HG03457 (cell line): ENCODE measurements at regions not wholly inside any gene's neighbourhood (a gene's known extent, or its start where the extent isn't known, plus 50 kb on each side); places are given as distances from the start of the nearest gene placed in this dataset.
A peak's percentile ranks its signal among the peaks of the same experiment; 100 is the strongest.

Source experiments
- ATAC-seq: cut with Tn5 transposase; IDR thresholded peaks from one replicate; pipeline ENCODE4 v1.9.1; 2021; ENCODE audit warnings: moderate number of reproducible peaks; ENCODE audit not compliant: unreplicated experiment

DNA sequence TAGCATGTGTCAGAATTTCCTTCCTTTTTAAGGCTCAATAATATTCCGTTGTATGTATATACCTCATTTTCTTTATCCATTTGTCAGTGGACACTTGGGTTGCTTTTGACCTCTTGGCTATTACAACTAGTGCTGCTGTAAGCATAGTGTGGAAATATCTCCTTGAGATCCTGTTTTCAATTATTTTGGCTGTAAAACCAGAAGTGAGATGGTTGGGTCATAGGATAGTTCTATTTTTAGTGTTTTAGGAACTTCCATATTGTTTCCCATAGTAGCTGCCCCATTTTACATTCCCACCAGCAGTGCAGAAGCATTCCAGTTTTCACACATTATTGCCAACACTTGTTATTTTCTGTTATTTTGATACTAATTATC lies 70.4 kb upstream of the C15orf39 start:
- ATAC-seq: peak; percentile 21

DNA sequence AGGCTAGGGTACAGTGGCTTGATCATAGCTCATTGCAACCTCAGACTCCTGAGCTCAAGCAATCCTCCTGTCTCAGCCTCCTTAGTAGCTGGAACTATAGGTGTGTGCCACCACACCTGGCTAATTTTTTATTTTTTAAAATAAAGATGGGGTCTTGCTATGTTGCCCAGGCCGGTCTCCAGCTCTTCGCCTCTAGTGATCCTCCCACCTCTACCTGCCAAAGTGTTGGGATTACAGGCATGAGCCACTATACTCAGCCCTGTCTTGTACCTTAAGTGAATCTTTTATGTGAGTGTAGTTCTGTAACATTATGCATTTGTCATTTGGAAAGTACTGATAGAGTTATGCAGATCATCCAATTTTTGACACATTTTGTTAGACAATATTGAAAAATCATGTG lies 66.9 kb upstream of the C15orf39 start:
- no peak for ATAC-seq

DNA sequence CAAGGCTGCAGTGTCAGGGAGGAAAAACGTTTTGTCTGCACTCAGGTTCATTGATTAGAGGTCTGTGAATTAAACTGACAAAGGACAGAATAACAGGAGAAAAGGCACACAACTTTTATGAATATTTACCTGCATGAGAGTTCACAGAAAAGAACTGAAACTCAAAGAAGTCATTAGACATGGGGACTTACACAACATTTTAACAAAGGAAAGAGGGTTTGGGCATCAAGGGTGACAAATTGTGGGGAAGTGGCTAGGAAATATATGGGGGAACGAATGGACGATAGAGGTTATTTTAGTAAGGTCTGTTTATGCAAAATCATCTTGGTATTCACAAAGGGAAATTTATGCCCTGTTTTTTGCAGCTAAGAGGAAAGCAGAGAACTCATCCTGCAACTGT lies 65.6 kb upstream of the C15orf39 start:
- ATAC-seq: no peak

DNA sequence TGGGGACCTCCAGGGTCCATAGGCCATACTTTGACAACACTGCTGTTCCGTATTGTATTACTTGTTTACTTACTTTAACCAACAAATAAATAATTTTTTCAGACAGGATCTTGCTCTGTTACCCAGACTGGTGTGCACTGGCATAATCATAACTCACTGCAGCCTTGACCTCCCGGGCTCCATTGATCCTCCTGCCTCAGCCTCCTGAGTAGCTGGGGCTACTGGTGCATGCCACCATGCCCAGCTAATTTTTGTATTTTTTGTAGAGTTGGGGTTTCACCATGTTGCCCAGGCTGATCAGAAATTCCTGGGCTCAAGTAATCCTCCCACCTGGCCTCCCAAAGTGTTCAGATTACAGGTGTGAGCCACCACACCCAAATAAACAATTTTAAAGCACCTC lies 64.9 kb upstream of the C15orf39 start:
- no peak for ATAC-seq

DNA sequence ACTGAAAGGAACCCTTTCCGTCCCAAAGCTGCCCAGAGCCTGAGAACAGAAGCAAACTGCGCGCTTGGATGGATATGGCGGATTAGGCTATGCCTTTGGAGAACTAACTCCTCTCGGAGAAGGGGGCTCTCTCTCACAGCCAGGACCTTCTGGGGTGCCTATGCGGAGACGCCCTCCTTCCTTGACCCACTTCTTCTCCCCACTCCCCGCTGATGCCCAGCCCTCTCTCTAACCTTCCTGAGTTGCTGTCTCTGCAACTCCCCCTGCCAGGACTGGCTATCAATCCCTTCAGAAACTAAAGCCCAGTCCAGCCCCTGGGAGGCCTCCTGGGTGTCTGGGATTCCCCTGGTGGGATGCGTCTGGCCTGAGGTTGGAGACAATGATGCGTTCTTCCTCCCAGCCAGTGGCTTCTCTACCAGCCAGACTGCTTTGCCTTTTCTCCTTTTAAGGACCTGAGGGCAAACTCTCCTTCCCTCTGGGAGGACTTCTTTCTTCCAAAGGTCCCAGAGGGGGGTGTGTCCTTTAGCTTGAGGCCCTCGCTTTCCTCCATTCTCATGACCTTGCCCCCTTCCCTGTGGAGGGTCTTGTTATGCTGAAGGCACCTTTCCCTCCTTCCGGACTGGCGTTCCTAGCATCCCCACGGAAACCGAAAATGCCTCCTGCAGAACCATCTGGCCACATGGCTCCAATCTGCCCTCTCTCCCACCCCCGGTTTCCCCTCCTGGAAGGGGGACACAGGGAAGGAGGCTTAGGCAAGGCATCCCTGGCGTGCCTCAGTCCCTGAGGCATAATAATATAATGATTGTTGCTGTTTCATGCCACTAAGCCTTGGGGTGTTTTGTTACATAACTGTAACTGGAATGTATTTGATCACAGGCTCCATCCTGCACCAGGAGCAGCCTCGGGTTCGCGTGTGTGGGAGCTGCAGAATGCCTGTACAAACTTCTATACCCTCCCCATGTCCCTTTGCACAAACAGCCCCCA lies 63.4 kb upstream of the C15orf39 start:
- ATAC-seq: no peak

DNA sequence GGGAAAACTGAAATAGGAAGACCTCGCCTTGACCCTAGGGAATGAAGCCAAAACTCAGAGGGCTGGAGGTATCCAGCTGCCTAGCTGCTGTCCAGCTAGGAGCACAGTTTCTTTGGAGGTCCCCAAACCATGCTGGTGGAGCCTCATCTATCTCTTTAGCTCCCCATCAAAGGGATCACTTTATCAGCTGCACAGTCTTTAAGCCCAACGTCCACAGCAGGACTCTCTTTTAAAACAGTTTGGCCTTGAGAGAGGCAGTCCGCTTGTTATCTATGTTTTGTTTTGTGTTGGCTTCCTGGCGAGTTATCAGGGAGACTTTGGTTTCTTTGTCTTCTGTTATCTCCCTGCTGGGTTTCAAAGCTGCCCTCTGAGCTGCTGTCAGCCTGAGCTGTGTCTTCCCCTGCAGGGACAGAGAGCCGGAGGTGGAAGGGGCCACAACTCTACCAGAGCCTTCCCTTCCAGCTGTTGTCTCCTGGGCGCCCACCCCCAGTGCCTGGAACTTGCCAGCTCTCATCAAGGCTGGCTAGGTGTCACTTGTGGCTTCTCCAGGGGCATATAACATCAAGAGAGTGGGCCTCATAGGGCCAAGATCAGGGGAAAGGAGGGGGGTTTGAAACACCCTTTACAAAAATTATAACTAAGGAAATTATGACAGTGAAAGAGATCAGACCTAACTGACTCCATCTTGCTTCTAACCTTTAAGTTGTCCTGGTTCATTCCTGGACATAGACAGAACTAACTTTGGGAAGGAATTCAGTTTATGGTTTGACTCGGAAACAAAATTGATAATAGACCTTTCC lies 61.4 kb upstream of the C15orf39 start:
- ATAC-seq: no peak

DNA sequence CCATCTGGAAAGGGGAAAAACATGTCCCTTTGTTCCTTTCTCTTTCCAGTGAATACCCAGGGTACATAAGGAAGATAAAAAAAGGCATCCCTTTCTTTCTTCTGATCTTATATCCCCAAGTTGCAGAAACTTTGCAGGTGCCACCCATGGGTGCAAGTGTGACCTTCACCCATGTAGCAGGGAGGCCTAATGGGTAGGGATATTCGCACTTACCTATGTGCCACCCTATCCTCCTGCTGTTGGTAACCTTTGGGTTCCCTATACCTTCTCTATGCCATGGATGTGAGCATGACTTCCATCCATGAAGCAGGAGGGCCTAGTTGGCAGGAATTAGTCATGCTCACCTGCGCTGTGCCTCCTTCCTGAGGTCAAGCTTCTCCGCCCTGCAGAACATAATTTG lies 59.2 kb upstream of the C15orf39 start:
- ATAC-seq: no peak

DNA sequence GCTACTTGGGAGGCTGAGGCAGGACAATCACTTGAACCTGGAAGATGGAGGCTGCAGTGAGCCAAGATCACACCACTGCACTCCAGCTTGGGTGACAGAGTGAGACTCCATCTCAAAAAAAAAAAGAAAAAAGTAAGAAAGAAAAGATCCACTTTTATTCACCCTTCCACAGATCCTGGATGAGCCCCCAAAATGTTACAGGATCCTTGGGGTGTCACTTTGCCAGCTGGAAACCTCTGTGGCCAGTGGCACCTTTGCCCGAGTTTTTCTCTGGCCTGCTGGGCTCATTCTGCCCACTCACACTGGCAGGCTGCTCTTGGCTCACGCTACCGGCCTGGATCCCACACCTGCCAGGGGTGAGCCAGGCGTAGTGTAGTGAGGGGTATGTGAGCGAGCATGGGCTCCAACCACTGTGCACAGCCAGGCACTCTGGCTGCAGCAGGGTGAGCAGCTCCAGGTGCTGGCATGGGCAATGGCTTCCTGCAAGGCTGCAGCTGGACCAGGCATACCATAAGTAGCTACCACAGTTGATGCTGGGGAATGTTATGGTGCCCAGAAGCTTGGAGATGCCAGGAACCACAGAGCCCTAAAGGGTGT lies 57.8 kb upstream of the C15orf39 start:
- ATAC-seq: no peak

DNA sequence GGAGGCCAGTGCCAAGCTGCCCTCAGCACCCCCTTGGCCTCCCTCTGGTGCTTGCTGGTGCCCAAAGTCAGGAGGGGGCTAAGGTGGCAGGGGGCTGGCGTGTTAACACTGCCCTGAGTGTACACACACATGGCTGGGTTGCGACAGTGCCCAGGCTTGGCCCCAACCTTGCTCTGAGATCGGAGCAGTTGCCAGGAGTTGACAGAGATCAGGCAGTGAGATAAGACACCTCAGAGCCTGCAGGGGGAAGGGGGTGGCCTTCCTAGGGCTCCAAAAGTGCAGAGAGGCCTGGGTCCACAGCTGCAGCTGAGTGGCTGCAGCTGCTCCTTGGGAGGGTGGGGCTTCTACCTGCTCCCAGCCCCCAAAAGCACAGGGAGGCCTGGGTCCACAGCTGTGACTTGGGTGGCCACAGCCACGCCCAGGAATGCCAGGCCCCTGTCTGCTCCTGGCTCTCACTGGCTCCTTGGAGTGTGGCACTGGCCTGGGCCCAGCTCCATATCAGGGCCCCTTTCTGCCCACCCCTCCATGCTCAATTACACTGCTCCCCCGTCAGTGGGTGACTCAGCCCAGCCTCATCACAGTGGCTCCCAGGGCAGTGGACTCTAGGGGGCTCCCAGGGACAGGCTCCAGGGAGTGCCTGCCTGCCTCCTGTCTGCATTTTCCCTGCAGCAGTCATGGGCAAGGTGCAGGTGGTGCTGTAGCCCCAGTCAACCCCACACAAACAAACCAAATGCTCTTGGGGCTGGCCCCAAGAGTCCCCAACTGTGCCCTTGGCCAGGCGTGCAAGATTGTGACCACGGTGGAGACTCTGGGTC lies 56.4 kb upstream of the C15orf39 start:
- no peak for ATAC-seq

DNA sequence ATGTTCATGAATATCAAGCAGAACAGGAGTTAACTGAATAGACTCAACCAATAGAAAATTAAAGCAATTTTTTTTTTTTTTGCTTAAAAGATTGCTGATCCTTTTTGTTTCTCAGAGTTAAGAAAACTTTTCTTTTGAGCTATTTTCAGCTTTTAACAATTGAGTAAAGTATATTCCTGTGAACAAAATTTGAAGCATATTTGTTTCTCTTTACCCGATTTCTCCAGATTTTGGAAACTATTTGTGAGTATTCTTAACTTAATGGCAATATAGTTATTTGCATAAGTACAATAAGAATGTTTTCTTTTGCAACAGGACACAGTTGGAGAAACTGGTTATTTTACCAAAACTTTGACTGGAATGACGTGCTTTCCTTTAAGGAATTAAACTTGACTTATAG lies 53.4 kb upstream of the C15orf39 start:
- no peak for ATAC-seq

DNA sequence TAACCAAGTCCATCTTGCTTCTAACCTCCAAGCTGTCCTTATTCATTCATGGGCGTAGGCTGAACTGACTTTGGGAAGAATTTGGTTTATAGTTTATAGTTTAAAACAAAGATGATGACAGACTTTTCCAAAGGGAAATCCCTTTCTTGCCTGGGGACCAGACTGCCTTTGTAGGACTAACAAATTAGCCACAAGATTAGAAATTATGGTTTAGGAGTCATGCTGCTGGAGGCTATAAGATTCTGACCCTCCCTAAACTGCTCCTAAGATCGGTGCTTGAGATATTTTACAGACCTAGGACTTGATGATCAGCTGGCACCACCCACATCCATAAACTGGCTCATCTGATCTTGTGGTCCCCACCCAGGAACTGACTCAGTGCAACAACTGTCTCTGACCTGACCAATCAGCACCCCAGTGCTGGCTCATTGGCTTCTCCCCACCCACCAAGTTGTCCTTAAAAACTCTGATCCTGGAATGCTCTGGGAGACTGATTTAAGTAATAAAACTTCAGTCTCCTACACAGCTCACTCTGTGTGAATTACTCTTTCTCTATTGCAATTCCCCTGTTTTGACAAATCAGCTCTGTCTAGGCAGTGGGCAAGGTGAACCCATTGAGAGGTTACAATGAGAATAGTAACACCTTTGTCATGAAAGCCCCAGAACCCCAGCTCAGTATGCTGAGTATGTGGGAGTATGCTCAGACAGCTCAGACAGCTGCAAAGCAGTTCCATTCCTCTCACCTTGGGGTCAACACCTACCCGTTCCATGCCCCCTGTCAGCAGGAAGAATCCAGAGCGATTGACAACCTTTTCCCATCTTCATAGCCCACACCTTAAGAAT lies 51.6 kb upstream of the C15orf39 start:
- ATAC-seq: no peak

DNA sequence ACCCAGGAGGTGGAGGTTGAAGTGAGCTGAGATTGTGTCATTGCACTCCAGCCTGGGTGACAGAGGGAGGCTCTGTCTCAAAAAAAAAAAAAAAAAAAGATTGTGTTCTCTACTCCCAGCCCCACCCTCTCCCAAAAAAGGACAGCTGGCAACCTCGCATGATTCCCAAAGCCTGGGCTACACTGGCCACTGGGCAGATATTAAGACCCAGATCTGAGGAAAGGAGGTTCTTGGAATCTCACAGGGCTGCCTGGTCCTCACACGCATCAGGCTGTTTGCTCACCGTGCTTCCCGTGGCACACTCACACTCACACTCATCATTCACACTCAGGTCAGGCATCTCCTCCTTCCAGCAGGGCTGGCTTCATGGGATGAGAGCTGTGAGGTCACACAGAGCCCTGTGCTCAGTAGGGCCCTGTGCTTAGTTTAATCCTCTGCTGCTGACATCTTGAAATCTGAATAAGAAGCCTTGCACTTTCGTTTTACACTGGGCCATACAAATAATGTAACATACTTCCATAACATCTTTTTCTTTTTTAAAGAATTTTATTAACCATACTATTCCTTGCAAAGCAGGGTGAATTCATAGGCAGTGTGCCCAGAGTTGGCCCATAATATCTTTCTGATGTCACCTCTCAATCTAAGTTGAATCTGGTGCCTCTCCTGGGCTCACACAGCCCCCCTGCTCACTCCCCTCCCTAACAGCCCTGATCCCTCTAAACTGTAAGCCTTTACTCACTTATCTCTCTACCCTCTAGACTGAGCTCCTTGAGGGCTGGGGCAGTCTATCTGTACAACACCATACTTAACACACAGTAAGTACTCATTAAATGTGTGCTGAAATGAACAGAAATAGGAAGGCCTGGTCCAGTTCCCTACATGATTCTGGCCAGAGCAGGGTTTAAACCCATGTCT lies 50.2 kb upstream of the C15orf39 start:
- no peak for ATAC-seq
